Spleen (tissue), 11 donors: ENCODE measurements at regions not wholly inside any gene's neighbourhood (a gene's known extent, or its start where the extent isn't known, plus 50 kb on each side); places are given as distances from the start of the nearest gene placed in this dataset.

Source experiments
- DNase-seq: peaks from one replicate; pipeline ENCODE4 v3.0.0-alpha.2; 2020
- H3K27ac ChIP-seq, 8 donors: fragments of 200-600 bp; sonication (generic) in 7 of 8; 1 replicate in 4 of 8; 2 replicates in 4 of 8; pipeline versions ENCODE4 v1.5.0 to v1.8.0; 2016 to 2021; ENCODE audit warnings: inconsistent platforms in 4 of 8, mild to moderate bottlenecking in 4 of 8, moderate library complexity in 1 of 8
- H3K27me3 ChIP-seq, 7 donors: fragments of 200-600 bp; sonication (generic) in 6 of 7; replicated peaks in 1 of 7; 1 replicate in 4 of 7; 2 replicates in 3 of 7; pipeline versions ENCODE4 v1.5.0 to v1.8.0; 2016 to 2021; ENCODE audit warnings: inconsistent platforms in 3 of 7, mild to moderate bottlenecking in 1 of 7
- H3K36me3 ChIP-seq, 6 donors: fragments of 200-600 bp; sonication (generic) in 5 of 6; 1 replicate in 4 of 6; 2 replicates in 2 of 6; pipeline versions ENCODE4 v1.5.0 to v1.8.0; 2016 to 2021; ENCODE audit warnings: inconsistent platforms in 2 of 6
- H3K4me1 ChIP-seq, 6 donors: fragments of 200-600 bp; sonication (generic) in 5 of 6; 1 replicate in 3 of 6; 2 replicates in 3 of 6; pipeline versions ENCODE4 v1.5.0 to v1.8.0; 2016 to 2021; ENCODE audit warnings: inconsistent platforms in 3 of 6
- H3K4me3 ChIP-seq, 8 donors: fragments of 200-600 bp; sonication (generic) in 7 of 8; 1 replicate in 4 of 8; 2 replicates in 4 of 8; pipeline versions ENCODE4 v1.5.0 to v1.8.0; 2016 to 2021; ENCODE audit warnings: inconsistent platforms in 4 of 8, mild to moderate bottlenecking in 4 of 8, moderate library complexity in 2 of 8
- H3K9me3 ChIP-seq, 8 donors: fragments of 200-600 bp; sonication (generic) in 7 of 8; 1 replicate in 4 of 8; 2 replicates in 4 of 8; pipeline versions ENCODE4 v1.5.0 to v1.8.0; 2016 to 2021; ENCODE audit warnings: inconsistent platforms in 4 of 8
- POLR2A ChIP-seq, 3 donors: fragments of 450-650 bp; IDR thresholded peaks; one replicate each; pipeline ENCODE4 v1.5.1; 2017; ENCODE audit warnings: antibody characterized with exemption in 3 of 3, mild to moderate bottlenecking in 1 of 3
- POLR2AphosphoS5 ChIP-seq, 3 donors: sonication (generic); formaldehyde crosslinking; IDR thresholded peaks; one replicate each; pipeline ENCODE4 v1.5.1; 2017; ENCODE audit warnings: antibody characterized with exemption in 3 of 3
- WGBS, 5 donors: extraction: QIAGEN DNeasy Blood & Tissue Kit in 3 of 5; methylation state at CpG; one replicate each; pipeline versions ENCODE4 v1.1.5 to v1.1.7; 2013 to 2018; 5-methylcytosine and 5-hydroxymethylcytosine counted together
- intact Hi-C: fragments of 100-400 bp; cut with DNase I; formaldehyde crosslinking; loops from one replicate; pipeline ENCODE4 v1.15.0; 2023; ENCODE audit warnings: low total_unique reads
- TF ChIP-seq, protein P1 (sequence below), 11 experiments: fragments of 200-600 bp in 7 of 11; fragments of 450-650 bp in 4 of 11; sonication (generic) in 4 of 11; IDR thresholded peaks in 8 of 11; conservative IDR thresholded peaks in 3 of 11; 1 replicate in 7 of 11; 2 replicates in 4 of 11; pipeline versions ENCODE4 v1.4.0 to v1.8.0; 2016 to 2021; ENCODE audit warnings: antibody characterized with exemption in 11 of 11, inconsistent platforms in 4 of 11, mild to moderate bottlenecking in 1 of 11
- donor health status: healthy with polysubstance abuse.
- donor health status: DM: no; HTN: no; CAD: no; lungs with moderate emphysema.
- donor health status: DM: no; HTN: no; CAD: no.
- donor health status: Bipolar disorder and iron deficiency.
- donor health status: healthy.
- donor health status: DM: no; HTN: no; CAD: no.
- donor health status: DM: yes; HTN: yes; CAD: no.

DNA sequence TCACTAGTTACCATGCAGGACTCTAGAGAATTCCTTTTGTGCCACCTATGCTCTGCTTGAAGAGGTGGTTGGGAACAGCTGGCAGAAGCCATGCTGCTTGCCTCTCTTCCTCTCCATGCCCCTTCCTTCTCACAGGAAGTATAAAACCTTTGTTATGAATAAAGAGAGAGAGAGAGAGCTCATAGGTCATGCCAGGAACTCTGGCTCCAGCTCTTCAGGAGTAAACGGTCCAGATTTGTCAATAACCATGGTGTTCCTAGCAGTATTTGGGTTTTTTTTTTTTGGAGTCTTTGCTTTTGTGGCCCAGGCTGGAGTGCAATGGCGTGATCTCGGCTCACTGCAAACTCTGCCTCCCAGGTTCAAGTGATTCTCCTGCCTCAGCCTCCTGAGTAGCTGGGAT, 97.7 kb upstream of the SLC4A7 start:
- Histone ChIP-seq H3K4me3 (no peak overlapping the region), H3K36me3 (no peaks in the 10 kb centered on the region), H3K4me1 (no peaks in the 10 kb centered on the region), H3K9me3 (no peaks in the 10 kb centered on the region), H3K27ac (no peak overlapping the region), H3K27me3 (no peaks in the 10 kb centered on the region)
- TF ChIP-seq, protein P1, sequence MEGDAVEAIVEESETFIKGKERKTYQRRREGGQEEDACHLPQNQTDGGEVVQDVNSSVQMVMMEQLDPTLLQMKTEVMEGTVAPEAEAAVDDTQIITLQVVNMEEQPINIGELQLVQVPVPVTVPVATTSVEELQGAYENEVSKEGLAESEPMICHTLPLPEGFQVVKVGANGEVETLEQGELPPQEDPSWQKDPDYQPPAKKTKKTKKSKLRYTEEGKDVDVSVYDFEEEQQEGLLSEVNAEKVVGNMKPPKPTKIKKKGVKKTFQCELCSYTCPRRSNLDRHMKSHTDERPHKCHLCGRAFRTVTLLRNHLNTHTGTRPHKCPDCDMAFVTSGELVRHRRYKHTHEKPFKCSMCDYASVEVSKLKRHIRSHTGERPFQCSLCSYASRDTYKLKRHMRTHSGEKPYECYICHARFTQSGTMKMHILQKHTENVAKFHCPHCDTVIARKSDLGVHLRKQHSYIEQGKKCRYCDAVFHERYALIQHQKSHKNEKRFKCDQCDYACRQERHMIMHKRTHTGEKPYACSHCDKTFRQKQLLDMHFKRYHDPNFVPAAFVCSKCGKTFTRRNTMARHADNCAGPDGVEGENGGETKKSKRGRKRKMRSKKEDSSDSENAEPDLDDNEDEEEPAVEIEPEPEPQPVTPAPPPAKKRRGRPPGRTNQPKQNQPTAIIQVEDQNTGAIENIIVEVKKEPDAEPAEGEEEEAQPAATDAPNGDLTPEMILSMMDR (IDR thresholded peaks at IDR 0.05 in 8 of 11, conservative IDR thresholded peaks at IDR 0.05 in 3 of 11): no peak
- TF ChIP-seq POLR2A (IDR thresholded peaks at IDR 0.05): no peak
- TF ChIP-seq POLR2AphosphoS5 (IDR thresholded peaks at IDR 0.05): no peak
- 73 to 93% (median 87%) methylated on average over 3 of the region's 3 CpGs for WGBS, 5 donors
- DNase-seq: no peak
- intact Hi-C loops: no loop called here

DNA sequence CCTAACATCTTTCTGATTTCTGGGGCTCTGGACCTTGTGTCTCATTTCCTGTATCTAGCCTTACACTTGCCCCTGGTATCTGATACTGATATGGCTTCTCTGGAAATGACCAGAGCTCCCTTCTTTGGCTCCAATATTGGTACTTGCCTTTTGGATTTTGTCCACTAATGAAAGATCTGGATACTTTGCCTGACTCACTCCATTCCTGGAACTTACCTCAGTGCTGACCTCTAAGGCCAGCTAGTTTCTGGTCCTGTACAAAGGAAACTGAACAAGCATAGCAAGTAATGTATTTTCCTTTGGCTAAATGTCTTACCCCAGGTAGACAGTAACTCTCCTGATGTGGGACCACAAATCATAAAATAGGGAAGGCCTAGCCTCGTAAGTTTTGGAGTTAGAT, 93.8 kb upstream of the SLC4A7 start:
- 91 to 100% (median 96%) methylated on average over 1 of the region's 1 CpG for WGBS, 5 donors
- Histone ChIP-seq H3K9me3 (no peaks in the 10 kb centered on the region), H3K4me3 (no peak overlapping the region), H3K4me1 (no peaks in the 10 kb centered on the region), H3K27ac (no peak overlapping the region), H3K36me3 (no peaks in the 10 kb centered on the region), H3K27me3 (no peaks in the 10 kb centered on the region)
- TF ChIP-seq, protein P1 (IDR thresholded peaks at IDR 0.05 in 8 of 11, conservative IDR thresholded peaks at IDR 0.05 in 3 of 11): no peak
- no peak for TF ChIP-seq POLR2AphosphoS5 (IDR thresholded peaks at IDR 0.05)
- TF ChIP-seq POLR2A (IDR thresholded peaks at IDR 0.05): no peak
- DNase-seq: no peak
- intact Hi-C loops: no loop called here

DNA sequence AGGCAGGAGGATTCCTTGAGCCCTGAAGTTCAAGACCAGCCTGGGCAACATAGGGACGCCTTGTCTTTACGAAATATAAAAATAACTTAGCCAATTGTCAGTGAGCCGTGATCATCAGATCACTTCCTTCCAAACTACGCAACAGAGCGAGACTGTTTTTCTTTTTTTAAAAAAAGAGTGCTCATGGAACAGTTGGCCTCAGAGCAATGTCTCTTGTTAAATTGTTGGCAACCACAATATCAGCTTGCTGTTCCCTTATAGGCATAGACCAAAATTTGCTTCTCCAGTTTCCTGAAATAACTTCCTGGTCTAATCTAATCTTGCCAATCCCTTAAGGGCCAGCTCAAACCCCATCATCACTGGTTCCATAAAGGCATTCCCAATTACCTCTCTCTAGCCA, 93.3 kb upstream of the SLC4A7 start:
- Histone ChIP-seq H3K27me3 (no peaks in the 10 kb centered on the region), H3K27ac (no peak overlapping the region), H3K4me1 (no peaks in the 10 kb centered on the region), H3K9me3 (no peaks in the 10 kb centered on the region), H3K36me3 (no peaks in the 10 kb centered on the region), H3K4me3 (no peak overlapping the region)
- WGBS, 5 donors: 71 to 86% (median 85%) methylated on average over 5 of the region's 5 CpGs
- intact Hi-C loops: no loop called here
- TF ChIP-seq POLR2AphosphoS5 (IDR thresholded peaks at IDR 0.05): no peak
- TF ChIP-seq, protein P1 (IDR thresholded peaks at IDR 0.05 in 8 of 11, conservative IDR thresholded peaks at IDR 0.05 in 3 of 11): no peak
- TF ChIP-seq POLR2A (IDR thresholded peaks at IDR 0.05): no peak
- DNase-seq: no peak

DNA sequence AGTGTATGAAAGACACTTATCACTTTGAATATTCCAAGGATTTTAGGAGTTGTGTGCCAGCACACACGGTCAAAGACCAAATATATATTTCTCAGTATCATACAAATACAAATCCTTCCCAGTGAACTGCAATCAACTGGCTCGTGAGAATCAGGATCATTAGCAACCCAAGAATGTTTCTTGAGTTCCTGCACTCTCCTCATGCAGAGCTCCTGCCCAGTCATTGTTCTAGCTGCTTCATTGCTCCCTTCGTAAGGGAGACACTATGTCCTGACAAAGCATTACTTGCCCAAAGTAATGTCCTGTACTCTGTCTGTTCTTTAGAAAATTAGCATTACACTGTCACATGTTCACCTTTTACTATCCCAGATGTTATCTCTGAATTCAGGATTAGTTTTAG, 92.0 kb upstream of the SLC4A7 start:
- DNase-seq: no peak
- no peaks in the 10 kb centered on the region for H3K4me1 ChIP-seq
- intact Hi-C loops: no loop called here
- no peaks in the 10 kb centered on the region for H3K9me3 ChIP-seq
- no peak overlapping the region for H3K27ac ChIP-seq
- H3K27me3 ChIP-seq: no peaks in the 10 kb centered on the region
- no peaks in the 10 kb centered on the region for H3K36me3 ChIP-seq
- no peak overlapping the region for H3K4me3 ChIP-seq
- TF ChIP-seq POLR2A (IDR thresholded peaks at IDR 0.05) (no peak), POLR2AphosphoS5 (IDR thresholded peaks at IDR 0.05) (no peak)
- TF ChIP-seq, protein P1 (IDR thresholded peaks at IDR 0.05 in 8 of 11, conservative IDR thresholded peaks at IDR 0.05 in 3 of 11): no peak
- WGBS, 5 donors: 78 to 93% (median 89%) methylated on average over 3 of the region's 3 CpGs
